Skin epidermis (tissue), 12 donors: ENCODE measurements at regions not wholly inside any gene's neighbourhood (a gene's known extent, or its start where the extent isn't known, plus 50 kb on each side); places are given as distances from the start of the nearest gene placed in this dataset.

Experiments
- H3K27ac ChIP-seq, 21 experiments: fragments of 200-600 bp; sonication (generic) in 11 of 21; one replicate each; pipeline ENCODE4 v1.5.0; 2020; ENCODE audit warnings: mild to moderate bottlenecking in 3 of 21, inconsistent platforms in 2 of 21, moderate library complexity in 2 of 21
- H3K4me3 ChIP-seq, 7 experiments: fragments of 200-600 bp; sonication (generic) in 2 of 7; one replicate each; pipeline ENCODE4 v1.5.0; 2020; ENCODE audit warnings: inconsistent platforms in 2 of 7, mild to moderate bottlenecking in 2 of 7, moderate library complexity in 1 of 7

- Histone ChIP-seq H3K27ac (no peak overlapping the region), H3K4me3 (no peak overlapping the region)
Measured at GRCh38 chr2:239529313-239530015, 128.6 kb upstream of the HDAC4 start.

GRCh38 chr2:239528883-239529282, 128.1 kb upstream of the HDAC4 start:
- H3K27ac ChIP-seq: no peak overlapping the region
- no peak overlapping the region for H3K4me3 ChIP-seq

GRCh38 chr2:239528146-239528545, 127.3 kb upstream of the HDAC4 start:
- H3K27ac ChIP-seq: no peak overlapping the region
- H3K4me3 ChIP-seq: no peak overlapping the region

DNA sequence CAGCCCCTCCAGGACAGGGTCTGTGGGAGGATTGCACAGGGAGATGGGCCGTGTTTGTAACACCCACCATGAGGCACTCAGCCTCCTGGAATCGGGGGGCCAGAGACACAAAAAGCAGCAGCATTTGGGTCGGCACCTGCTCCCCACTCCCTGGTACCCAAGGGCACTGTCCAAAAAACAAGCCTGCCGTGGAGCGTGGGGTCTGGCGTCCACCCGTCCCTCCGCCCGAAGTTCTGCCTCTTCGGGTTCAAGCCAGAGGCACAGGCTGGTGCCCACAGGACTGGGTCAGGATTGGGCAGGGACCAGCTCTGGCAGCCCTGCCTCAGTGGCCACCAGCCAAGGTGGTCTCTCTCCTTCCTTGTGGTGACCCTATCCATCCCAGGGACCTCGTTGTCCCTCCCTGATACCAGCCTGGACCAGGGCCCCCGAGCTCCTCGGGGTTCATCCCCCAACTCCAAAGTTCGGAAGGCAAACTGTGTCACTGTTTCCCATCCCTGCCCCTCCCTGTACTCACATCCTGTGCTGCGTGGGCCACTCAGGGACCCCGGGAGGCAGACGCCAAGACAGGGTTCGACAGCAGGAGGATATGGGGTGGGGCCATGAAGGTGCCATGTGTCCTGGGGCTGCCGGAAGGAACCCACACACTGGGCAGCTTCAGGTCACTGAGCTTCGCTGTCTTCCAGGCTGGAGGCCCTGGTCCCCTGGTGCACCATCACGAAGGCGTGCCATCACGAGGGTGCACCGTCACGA, 126.0 kb upstream of the HDAC4 start:
- H3K27ac ChIP-seq: no peak overlapping the region
- no peak overlapping the region for H3K4me3 ChIP-seq

DNA sequence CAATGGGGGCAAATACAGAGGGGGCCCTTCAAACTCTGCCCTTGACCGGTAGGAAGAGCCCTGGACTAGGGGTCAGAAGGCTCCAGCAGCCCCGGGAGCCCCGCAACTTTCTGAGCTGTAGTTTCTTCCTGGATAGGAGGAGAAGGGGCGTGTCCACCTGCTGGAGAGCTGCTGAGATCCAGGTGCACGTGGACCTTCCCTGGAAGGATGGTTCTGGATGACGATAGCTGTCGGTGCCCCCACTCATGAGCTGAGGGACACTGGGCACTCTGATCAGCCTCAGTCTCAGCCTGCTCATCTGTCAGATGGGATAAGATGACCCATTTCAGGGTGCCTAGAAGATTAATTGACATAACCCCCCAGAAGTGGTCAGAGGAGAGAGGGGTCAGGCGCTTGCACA, 125.2 kb upstream of the HDAC4 start:
- H3K4me3 ChIP-seq: no peak overlapping the region

GRCh38 chr2:239523954-239524330, 123.1 kb upstream of the HDAC4 start:
- no peak overlapping the region for H3K4me3 ChIP-seq
- H3K27ac ChIP-seq: no peak overlapping the region

More for the DNA sequence above, 125.2 kb upstream of the HDAC4 start:
- no peak overlapping the region for H3K27ac ChIP-seq

DNA sequence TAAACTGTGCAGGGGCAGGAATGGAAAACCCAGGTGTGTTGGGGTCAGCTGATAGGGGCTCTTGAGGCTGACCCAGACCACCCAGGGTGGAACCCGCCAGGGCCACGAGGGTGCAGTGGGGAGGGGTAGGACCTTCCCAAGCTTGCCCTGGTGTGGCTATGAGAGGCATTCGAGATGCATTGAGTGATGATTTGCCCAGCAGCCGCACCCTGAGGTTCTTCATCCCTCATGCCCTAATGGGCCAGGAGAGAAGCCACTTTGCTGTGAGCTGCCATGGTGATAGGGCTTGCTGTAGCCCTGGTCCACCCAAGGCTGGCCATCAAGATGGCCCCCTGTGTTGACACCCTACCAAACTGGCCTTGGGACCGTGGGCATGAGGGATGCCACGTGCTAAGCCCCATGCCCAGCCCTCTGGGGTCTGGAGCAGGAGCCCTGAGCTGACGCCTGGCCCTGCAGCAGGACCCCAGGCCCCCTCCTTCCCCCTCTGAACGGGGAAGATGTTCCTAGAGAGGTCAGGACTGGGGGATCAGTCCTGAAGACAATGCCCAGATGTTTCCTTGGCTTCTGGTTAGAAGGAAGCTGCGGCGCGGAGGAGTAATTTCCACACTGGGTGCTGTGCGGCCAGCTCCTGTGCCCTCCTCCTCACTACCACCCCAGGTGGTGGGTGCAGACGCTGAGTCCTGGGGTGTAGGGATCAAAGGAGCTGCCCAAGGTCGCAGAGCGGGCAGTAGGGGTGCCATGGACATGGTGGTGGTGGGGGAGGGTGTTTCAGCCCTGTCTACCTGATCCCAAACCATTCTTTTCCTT, 122.5 kb upstream of the HDAC4 start:
- Histone ChIP-seq H3K27ac (no peak overlapping the region), H3K4me3 (no peak overlapping the region)

DNA sequence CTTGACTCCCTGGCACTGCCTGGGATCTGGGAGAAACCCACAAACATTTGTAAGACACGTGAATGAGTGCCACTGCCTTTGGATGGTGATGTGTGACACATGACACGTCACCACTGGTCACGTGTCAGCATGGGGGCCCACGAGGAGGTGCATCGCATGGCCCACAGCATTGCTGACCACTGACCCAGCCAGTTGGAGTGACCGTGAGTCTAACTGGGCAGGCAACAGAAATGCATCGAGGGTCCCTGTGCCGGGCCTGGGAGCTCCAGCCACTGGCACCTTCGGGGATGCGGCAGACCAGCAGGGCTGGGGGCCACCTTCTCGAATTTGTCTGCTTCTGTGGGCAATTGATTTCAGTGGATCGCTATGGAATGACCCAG, 121.9 kb upstream of the HDAC4 start:
- Histone ChIP-seq H3K4me3 (no peak overlapping the region), H3K27ac (no peak overlapping the region)

DNA sequence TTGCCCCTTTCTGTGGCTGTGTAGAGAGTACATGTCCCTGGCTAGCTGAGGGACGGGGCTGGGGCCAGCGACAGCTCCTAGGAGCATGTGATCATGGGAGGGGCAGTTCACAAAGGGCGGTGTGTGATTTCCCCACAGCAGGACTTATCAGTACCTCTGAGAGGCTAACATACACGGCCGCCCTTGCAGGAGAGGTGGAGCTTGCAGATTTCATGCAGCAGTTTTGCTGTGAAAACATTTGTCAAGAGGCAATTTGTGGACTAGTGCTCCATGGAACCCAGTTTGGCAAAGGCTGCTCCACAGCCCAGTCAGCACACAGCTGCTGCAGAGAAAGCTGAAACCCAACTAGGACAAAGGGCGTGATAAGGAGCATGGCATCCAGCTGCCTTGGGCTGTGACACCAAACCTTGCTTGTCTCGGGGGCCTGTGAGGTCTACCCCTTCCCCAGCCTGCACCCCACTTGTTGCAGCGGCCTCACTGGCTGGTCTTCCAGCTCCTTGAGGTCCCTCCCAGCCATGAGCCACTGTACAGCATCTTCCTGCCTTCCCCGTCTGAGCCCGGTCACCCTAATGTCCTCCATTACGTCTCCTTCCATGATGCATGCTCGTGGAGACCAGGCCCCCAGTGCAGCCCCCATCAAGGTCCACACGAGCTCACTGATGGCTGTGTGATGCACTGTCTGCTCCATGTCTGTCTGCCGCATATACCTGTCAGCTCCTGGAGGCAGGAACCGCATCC, 121.4 kb upstream of the HDAC4 start:
- Histone ChIP-seq H3K4me3 (no peak overlapping the region), H3K27ac (no peak overlapping the region)

- Histone ChIP-seq H3K4me3 (no peak overlapping the region), H3K27ac (no peak overlapping the region)
Measured at GRCh38 chr2:239521518-239521815, 120.6 kb upstream of the HDAC4 start.

DNA sequence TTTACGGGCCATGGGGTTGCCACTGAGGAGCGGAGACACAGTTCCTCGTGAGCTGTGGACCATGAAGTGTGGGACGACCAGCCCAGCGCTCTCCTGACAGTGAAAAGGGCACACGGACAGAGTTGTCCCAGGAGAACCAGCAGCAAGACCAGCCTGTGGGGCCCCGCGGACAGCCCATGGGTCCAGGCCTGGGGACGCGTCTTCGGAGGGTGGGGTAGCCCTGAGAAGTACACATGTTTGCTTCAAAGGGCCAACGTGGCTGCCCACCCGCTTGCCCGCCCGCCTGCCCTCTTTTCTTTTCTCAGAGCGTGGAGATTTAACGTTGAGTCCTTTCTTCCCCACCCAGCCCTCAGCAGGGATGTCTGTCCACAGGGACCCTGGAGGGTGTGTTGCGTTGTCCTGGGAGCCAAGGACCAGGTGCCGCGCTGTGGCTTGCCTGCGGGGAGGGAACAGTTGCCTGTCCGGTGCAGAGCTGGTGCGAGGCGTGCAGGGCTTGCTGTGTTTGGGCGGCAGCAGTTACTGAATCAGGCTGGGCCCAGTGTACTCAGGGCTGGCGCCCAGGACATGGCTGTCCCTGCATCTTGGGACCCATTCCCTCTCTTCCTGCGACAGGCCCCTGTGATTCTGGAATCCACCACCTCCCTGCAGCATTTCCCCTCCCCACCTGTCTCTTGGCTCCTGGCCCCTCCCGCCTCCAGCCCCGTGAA, 120.1 kb upstream of the HDAC4 start:
- no peak overlapping the region for H3K27ac ChIP-seq

DNA sequence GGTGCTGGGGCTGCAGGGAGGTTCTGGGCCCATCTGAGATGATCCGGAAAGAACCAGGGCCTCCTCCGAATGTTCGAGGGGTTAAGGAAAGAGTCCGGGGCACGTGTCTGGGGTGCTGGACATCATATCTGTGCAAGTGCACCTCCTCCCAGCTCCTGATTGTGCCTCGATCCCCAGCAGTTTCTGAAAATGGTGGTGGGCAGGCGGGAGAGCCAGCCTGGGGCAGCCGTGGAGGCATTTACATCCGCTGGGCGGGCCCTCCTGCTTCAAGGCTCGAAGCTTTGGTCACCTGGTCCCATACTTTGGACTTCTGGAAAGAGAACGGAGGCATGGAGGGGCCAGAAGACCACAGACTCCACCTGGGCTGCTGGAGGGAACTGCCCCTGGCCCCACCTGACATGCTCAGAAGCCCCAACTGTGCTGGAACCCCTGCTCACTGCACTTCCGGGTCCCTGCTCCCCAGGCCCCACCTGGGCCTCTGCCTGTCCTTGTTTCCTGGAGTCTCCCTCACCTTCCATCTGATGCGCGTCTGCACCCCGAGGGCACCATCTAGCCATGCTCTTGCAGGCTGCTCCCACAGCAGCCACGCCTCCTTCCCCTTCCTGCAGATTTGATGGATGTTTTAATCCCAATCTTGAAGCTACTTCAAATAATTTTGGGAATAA, 119.2 kb upstream of the HDAC4 start:
- Histone ChIP-seq H3K4me3 (no peak overlapping the region), H3K27ac (no peak overlapping the region)

More for the DNA sequence above, 120.1 kb upstream of the HDAC4 start:
- no peak overlapping the region for H3K4me3 ChIP-seq

- no peak overlapping the region for H3K27ac ChIP-seq
- H3K4me3 ChIP-seq: no peak overlapping the region
Measured at GRCh38 chr2:239519089-239519920, 118.5 kb upstream of the HDAC4 start.

GRCh38 chr2:239518286-239519088, 117.7 kb upstream of the HDAC4 start:
- Histone ChIP-seq H3K27ac (no peak overlapping the region), H3K4me3 (no peak overlapping the region)

DNA sequence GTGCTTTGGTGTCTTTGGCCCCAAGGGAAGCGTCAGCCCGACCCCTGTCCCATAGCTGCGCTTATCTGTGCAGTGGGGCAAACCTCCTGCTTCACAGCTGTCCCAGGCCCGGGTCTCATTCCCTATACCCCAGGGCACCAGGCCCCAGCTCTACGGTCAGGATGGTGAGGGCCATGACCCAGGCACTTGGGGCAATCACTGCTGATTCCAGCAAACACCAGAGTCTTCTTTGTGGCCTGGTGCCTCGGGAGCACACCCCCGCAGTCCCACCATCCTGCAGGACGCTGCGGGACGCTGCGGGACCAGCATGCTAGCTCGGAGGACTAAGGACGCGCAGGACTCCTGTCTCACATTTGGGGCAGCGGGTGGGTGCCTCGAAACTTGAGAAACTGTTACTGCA, 116.9 kb upstream of the HDAC4 start:
- Histone ChIP-seq H3K4me3 (no peak overlapping the region), H3K27ac (no peak overlapping the region)

- Histone ChIP-seq H3K27ac (no peak overlapping the region), H3K4me3 (no peak overlapping the region)
Measured at GRCh38 chr2:239516954-239517305, 116.1 kb upstream of the HDAC4 start.

- Histone ChIP-seq H3K4me3 (no peak overlapping the region), H3K27ac (no peak overlapping the region)
Measured at GRCh38 chr2:239516286-239516953, 115.6 kb upstream of the HDAC4 start.
